IPS DF 4.7 (cell line): ENCODE measurements at regions not wholly inside any gene's neighbourhood (a gene's known extent, or its start where the extent isn't known, plus 50 kb on each side); places are given as distances from the start of the nearest gene placed in this dataset.
"Not testable (repeated sequence)": the region's sequence is repeated elsewhere in the genome, so short reads cannot be mapped to it uniquely, and the experiment has no call there.

Experiments
- DNase-seq: peaks from one replicate; pipeline ENCODE4 v3.0.0-alpha.2; 2013; ENCODE audit warnings: low spot score; ENCODE audit errors: extremely low read depth

DNA sequence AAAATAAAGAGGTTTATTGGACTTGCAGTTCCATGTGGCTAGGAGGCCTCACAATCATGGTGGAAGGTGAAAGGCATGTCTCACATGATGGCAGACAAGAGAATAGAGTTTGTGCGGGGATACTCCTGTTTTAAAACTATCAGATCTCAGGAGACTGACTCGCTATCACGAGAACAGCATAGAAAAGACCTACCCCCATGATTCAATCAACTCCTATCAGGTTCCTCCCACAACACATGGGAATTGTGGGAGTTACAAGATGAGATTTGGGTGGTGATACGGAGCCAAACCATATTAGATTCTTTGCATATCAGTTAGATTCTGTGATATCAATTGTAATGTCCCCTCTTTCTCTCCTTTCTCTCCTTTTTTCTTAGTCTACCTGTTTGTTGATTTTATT, 1178.7 kb upstream of the LRRTM1 start:
- DNase-seq = no peak

- DNase-seq = no peak
Measured at GRCh38 chr2:81481994-81482368, 1177.4 kb upstream of the LRRTM1 start.

DNA sequence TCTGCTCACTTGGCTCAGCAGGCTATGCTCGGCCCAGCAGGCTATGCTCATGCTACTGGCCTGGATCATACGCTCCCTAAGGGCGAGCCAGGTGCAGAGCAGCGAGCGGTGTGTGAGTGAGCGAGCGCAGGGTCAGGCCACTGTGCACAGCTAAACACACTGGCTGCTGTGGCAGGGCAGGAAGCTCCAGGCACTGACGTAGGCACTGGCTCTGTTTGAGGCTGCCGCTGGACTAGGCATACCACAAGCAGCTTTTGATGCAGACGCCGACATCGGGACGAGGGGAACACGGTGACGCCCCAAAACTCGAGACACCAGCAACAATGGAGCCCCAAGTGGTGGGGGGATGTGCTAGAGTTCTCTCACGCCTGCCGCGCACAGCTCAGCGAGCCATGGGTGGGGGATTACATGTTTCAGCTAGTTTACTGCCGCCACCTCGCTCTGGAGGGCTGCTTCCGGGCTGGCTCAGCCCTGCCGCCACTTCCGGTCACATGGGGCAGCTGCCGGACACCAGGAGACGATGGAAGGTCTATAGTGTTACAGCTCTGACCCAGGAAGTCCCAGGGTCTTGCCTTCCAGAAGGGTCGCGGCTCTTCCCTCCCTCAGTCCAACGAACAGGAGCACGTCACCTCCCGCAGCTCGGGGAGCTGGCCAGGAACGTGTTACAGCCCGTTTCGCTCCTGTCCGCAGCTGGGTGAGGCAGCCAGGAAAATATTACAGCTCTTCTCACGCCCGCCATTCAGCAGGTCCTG, 1176.9 kb upstream of the LRRTM1 start:
- DNase-seq = no peak

GRCh38 chr2:81467096-81467495, 1162.5 kb upstream of the LRRTM1 start:
- no peak for DNase-seq

GRCh38 chr2:81462420-81462819, 1157.9 kb upstream of the LRRTM1 start:
- DNase-seq = no peak

DNA sequence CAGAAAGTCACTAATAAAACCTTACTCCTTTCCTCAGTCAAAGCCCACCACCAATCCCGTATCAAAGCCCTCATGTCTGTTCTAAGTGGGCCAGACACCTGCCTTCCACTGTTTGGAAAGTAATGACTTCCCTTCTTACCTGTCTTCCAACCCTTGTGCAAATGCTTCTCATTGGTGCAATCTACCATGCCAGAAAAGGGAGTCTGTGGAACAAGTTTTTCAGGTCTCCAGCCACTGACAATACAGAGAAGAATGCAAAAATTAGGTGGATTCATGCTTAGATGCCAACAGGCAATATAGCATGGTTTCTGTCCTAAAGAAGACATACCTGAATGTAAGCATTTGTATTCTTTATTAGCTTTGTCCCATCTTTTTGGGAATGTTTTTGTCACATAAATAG, 1140.6 kb upstream of the LRRTM1 start:
- no peak for DNase-seq

DNA sequence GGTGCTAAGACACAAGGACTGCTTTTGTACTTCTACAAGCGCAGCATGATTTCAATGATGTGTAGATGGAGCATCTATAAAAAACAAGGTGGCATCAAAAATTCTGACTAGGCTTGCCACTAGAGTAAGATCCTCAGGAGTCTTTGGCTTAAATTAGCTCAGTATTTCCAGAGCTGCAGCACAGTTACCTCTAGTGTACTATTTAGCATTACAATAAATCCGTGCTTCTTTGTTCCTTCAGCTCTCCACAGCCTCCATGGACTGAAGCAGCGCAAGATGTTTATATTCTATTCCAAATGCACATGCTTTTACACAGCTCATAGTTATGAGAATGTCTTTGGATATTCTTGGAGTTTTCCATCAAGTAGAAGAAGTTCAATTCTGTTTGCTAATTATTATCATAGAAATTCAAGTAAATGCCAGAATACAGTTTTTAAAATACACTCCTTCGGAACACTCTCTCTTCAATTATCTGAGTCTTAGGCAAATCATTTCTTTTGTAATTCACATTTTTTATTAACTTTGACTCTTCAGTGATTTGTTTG, 1133.0 kb upstream of the LRRTM1 start:
- DNase-seq = no peak

GRCh38 chr2:81436256-81436655, 1131.7 kb upstream of the LRRTM1 start:
- DNase-seq = no peak

DNA sequence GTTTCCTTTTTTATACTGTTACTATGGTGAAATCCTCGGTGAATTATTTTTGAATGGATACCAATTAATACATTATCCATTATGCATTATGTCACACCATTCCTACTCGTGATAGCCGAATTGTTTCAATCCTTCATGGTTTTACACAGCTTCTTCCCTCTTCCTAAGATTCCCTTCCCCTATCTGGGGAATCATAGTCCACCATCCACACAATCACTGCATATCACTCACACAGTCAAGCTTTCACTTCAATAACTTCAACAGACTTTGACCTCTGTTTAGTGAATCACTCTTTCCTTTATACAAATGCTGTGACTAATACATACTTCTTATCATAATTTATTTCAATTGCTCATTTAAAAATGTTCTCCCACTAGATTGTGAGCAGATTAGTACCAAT, 1108.1 kb upstream of the LRRTM1 start:
- no peak for DNase-seq

DNA sequence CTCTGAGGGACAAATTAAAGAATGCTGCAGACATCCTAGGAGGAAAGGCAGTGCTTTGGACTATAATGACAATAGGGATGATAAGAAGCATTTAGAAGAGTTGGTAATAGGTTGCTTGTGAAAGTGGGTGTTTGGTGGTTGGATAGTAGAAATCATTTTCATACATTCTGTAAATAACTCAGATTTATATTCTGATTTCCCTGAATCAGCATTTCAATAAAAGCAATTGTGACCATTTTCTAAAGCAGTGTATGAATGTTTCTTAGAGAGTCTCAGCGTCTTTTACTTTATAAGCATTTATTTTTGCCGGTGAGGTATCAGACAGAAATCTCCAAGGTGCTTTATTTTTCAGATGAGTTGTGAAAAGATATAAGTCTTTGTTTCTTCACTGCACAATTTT, 1099.0 kb upstream of the LRRTM1 start:
- DNase-seq = no peak

DNA sequence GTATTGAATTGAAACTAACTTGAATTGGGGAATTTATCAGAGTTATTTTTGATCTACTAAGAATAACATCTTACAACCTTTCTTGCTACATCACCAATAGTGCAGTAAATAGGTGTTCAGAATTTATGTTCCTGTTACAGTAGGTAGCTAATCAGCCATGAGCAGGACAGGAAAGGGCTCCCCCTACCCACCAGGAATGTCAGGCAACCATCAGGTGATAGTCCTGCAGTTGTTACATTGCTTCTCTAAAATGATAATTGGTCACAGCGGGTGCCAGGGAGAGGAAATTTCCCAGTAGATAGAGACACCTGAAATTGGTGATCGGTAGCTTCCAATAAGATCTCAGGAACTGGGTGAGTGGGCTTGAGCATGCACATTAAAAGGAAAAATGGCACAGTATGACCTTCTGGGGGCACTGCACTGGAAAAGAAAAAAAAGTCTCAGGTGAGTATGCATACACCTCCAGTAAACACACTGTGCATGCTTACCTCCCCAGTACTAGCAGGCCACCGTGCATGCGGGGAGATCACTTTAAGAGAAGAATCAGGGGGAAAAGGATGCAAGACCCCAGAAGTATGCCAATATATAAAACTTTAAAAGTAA, 1092.0 kb upstream of the LRRTM1 start:
- DNase-seq = no peak

DNA sequence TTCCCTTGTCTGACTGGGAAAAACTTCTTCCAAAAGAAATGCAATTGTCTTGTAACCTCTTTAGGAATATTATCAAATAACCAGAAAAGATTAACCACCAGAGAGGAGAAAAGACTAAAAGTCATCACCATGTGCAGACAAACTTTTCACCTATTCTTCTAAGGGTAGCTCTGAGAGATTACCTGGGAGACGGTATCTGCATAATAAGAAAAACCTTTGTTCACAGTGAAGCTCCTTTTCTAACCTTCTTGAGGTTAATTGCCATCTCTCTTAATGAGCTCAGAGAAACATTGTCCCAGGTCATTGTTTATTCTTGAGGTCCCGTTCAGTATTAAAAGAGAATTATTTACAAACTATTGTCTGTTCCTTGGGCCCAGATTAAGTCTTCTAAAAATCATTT, 1091.2 kb upstream of the LRRTM1 start:
- no peak for DNase-seq

- DNase-seq = no peak
Measured at GRCh38 chr2:81389203-81389602, 1084.7 kb upstream of the LRRTM1 start.

DNA sequence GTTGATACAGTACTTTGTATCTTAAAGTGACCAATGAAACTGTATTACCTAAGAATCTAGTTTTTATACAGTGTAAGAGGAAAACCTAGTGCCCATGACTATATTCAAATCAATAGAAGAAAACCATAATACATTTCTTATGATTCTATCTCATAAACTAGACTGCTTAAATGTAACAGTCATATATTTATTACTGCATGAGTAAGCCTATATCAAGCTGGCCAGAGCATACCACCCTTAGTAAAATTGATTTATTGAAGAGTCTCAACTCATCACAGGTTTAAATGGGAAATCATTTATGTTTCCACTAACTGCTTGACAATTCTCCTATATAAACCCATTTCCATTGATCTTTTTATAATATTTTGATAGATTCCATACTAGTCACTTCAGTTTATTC, 1059.2 kb upstream of the LRRTM1 start:
- no peak for DNase-seq

DNA sequence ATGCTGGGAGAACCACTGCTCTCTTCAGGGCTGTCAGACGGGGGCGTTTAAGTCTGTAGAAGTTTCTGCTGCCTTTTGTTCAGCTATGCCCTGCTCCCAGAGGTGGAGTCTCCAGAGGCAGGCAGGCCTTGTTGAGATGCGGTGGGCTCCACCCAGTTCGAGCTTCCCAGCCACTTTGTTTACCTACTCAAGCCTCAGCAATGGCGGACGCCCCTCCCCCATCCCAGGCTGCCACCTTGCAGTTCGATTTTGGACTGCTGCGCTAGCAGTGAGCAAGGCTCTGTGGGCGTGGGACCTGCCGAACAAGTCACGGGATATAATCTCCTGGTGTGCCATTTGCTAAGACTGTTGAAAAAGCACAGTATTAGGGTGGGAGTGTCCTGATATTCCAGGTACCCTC, 1057.9 kb upstream of the LRRTM1 start:
- DNase-seq = not testable (repeated sequence)

DNA sequence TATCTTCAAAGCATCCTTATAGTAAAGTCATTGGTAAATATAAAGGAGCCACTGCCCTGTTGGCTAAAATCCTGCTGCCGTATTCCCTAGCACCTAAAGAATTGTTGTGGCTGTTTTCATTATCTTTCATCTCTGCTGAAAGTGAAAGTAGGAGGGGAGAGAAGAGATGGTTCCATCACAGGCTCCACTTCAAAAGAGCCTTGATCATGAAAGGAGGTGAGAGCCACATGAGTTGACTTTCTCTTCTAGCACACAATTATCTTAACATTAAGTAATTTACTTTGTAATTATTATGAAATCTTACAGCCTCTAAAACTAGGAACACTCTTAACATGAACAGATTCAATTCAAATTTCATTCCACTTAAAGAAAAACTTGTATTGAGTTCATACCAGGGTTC, 1050.9 kb upstream of the LRRTM1 start:
- DNase-seq = no peak

DNA sequence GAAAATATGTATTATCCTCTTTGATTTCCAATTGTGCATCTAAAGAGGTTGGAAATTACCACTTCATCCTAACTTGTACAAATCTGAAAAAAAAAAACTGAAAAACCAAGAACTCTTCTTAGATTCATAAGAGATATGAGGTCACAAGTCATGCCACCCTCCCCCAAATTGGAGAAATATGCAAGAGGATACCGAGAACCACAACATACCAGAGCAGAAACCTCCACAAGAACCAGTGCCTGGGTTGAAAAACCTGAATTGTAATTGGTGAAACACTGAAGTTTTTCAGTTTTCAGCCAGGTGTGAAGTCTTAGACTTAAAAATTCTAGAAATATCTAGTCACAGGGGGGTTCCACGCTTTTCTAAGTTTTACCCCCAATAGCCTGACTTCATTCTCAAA, 1029.5 kb upstream of the LRRTM1 start:
- DNase-seq = no peak

- no peak for DNase-seq
Measured at GRCh38 chr2:81328968-81329367, 1024.4 kb upstream of the LRRTM1 start.

DNA sequence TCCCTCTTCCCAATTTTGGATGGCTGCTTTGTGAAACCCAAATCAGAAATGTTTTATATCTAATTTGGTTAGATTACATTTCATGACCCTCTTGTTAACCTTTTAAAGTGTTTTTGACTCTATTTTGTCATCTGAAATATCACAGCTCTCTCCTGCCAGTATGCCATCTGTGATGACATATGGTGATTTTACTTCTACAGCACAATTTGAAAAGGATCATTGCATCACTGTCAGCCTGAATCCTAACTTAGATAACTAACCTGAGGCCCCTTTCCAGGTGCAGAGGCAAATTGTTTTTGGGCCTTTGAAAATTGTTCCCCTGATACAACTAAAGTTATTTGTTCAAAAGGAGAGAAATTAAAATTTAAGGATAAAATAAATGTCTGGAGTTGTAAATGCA, 1023.4 kb upstream of the LRRTM1 start:
- no peak for DNase-seq

DNA sequence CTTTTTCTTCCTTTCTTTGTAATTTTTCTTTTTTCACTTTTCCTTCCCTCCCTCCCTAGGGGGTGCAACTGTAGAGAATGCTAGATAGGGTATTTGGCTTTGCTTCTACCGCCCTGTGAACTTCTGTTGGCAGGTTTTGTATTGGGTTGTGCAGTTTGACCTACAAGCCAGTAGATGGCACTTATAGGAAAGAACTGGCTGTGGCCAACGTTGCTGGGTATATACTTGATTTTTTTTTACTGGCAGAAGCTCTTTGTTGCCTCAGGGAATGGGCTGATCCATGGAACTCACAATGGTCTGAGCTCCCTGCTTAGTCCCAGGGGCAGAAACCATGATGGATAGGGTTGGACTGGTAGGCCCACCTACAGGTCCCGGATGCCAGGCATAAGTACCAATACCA, 1019.5 kb upstream of the LRRTM1 start:
- no peak for DNase-seq

DNA sequence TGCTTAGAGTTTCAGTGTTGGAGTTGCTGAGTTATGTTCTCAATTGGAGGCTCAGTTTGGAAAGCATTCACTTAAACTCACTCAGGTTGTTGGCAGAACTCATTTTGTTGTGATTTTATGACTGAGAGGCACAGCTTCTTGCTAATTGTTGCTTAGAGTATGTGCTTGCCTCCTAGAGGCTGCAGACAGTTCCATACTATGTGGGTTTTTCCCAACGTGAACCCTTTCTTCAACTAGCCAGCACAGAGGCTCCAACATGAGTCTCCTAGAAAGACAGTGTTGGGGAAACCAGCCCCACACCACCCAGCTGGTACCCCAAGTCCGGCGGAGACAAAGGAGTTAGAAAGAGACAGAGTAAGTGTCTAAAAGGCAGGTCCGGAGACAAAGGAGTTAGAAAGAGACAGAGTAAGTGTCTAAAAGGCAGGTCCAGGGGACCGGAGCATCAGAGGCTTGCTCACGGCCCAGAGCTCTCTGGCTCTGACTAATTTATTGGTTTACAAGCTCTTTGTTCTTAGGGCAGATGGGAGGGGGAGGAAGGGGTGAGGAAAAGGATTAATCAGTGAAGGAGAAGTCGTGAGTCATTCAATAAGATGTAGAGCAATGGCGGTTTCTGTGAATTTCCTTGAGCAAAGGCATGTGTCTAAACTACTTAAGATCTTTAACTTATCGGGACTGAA, 999.7 kb upstream of the LRRTM1 start:
- DNase-seq = no peak

DNA sequence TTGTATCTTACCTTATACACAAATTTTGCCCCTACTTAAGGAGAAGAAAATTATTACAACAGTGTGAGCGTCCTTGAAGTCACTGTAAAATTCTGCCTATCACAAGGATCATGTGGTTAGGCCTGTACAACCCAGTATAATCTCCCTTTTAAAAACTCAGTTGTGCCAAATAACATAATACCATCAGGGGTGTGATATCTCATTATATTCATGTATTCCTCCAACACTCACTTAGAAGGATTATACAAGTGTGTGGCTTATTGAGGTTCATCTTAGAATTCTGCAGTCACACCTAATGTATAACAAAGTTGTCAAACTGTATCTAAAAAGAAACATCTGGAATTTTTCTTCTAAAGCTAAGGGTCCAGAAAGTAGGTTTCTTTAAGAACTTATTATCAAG, 998.8 kb upstream of the LRRTM1 start:
- DNase-seq = no peak

GRCh38 chr2:81299841-81300240, 995.3 kb upstream of the LRRTM1 start:
- DNase-seq = no peak
